ENCODE measurements at regions not wholly inside any gene's neighbourhood (a gene's known extent, or its start where the extent isn't known, plus 50 kb on each side); places are given as distances from the start of the nearest gene placed in this dataset.
A peak's percentile ranks its signal among the peaks of the same experiment; 100 is the strongest.
"Not testable (repeated sequence)": the region's sequence is repeated elsewhere in the genome, so short reads cannot be mapped to it uniquely, and the experiment has no call there.

DNA sequence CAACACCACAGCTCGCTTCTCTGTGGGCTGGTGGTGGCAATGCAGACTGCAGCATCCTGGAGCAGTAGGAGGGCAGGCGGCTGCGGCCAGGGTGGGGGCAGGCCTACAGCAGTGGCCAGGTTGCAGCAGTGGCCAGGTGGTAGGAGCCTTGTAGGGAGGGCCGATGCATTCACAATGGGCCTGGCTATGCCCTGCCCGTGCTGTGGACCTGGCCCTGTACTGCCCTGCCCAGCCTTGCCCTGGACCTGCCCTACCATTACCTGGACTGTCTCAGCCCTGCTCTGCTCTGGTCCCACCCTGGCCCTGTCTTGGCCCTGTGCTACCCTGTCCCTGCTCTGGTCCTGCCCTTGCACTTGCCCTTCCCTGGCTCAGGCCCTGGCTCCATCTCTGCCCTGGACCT lies 226.0 kb downstream of the LIPI start:
- H3K4me2 ChIP-seq (ENCODE audit: insufficient read depth, low read length); H3K4me3 ChIP-seq; ATAC-seq; H3K27ac ChIP-seq (ENCODE audit: extremely low read depth, low read depth, low read length); H3K9ac ChIP-seq (ENCODE audit: insufficient read depth in 1 of 2, low read depth in 2 of 2, low read length in 2 of 2); in situ Hi-C loops (cut with MboI); CTCF ChIA-PET (ENCODE audit: low intra/inter-chr PET ratio); FAIRE-seq; H3K27me3 ChIP-seq (ENCODE audit: control insufficient read depth in 2 of 2, insufficient read depth in 2 of 2, low read length in 2 of 2); H3K9me1 ChIP-seq (ENCODE audit: control insufficient read depth, insufficient read depth, low read length); H2AFZ ChIP-seq (ENCODE audit: low read depth, low read length); BruUV-seq (replicated peaks); H3K36me3 ChIP-seq (ENCODE audit: control insufficient read depth, insufficient read depth, low read length); H3K9me3 ChIP-seq (replicated peaks; ENCODE audit: control insufficient read depth, insufficient read depth, low read depth, low read length); DNase-seq (ENCODE audit: extremely low read depth in 1 of 4, low spot score in 3 of 4); POLR2A ChIA-PET; H3K79me2 ChIP-seq (ENCODE audit: control insufficient read depth, insufficient read depth, low read length); H4K20me1 ChIP-seq (replicated peaks; ENCODE audit: control insufficient read depth, insufficient read depth, low read length): not testable (repeated sequence)
- WGBS (ENCODE audit: insufficient coverage, low coverage, missing lambda C conversion rate) = 8% methylated on average over 2 of the region's 5 CpGs
- intact Hi-C loops (cut with micrococcal nuclease) = loop anchor here (5.0 kb wide), 1 partner anchor 162 kb away; no protein-coding TSS in a partner anchor
- H3K4me1 ChIP-seq (replicated peaks in 1 of 2; ENCODE audit: control insufficient read depth in 2 of 2, insufficient read depth in 2 of 2, low read length in 2 of 2) = peaks cover 0 to 11% of the 10 kb centered on the region in 2 experiments; a peak in 2 of 5 replicates

DNA sequence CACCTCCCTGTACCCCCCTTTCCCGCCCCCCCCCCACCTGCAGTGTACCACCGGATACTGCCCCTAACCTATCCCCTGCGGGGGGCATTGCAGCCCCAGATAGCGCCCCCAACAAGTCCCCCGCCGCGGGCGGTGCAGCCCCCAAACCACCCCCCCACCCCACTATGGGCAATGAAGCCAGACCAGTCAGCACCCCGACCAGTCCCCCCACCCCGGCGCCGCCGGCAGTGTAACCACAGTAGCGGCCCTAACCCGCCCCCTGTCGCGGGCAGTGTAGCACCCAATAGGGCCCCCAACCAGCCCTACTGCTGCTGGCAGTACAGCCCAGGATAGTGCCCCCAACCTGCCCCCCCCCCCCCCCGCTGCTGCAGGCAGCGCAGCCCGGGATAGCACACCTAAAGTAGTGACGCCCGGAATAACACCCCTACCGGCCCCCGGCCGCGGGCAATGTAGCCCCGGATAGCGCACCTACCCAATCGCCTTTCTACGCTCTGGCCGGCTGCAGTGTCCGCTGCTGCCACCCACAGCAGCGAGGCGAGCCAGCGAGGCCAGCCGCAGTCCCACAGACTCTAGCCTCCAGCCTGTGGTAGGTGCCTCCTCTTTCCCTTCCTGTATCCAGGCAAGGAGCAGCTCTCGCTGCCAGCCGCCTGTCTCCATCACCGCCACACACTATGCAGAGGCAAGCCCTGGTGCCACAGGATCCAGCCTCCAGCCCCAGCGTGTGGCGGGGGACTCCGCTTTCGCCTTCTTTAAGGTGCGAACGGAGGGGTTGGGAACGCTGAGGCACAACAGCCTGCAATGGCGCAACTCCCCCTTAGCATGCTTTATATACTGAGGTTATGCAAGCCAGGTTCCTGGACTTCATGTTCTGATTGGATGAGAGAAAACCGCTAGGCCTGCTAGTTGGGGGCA lies 229.3 kb downstream of the LIPI start:
- intact Hi-C loops (cut with micrococcal nuclease) = loop anchor here (5.0 kb wide), 1 partner anchor 159 kb away; no protein-coding TSS in a partner anchor
- POLR2A ChIA-PET = not testable (repeated sequence)

More for the DNA sequence above, 229.3 kb downstream of the LIPI start:
- H3K4me2 ChIP-seq (ENCODE audit: insufficient read depth, low read length); ATAC-seq; H3K27me3 ChIP-seq (ENCODE audit: control insufficient read depth in 2 of 2, insufficient read depth in 2 of 2, low read length in 2 of 2); H3K4me3 ChIP-seq; H3K9me3 ChIP-seq (replicated peaks; ENCODE audit: control insufficient read depth, insufficient read depth, low read depth, low read length); H4K20me1 ChIP-seq (replicated peaks; ENCODE audit: control insufficient read depth, insufficient read depth, low read length); H3K9ac ChIP-seq (ENCODE audit: insufficient read depth in 1 of 2, low read depth in 2 of 2, low read length in 2 of 2); H3K9me1 ChIP-seq (ENCODE audit: control insufficient read depth, insufficient read depth, low read length); DNase-seq (ENCODE audit: extremely low read depth in 1 of 4, low spot score in 3 of 4); H3K79me2 ChIP-seq (ENCODE audit: control insufficient read depth, insufficient read depth, low read length); FAIRE-seq; in situ Hi-C loops (cut with MboI); H3K36me3 ChIP-seq (ENCODE audit: control insufficient read depth, insufficient read depth, low read length); H2AFZ ChIP-seq (ENCODE audit: low read depth, low read length); BruUV-seq (replicated peaks); H3K27ac ChIP-seq (ENCODE audit: extremely low read depth, low read depth, low read length): not testable (repeated sequence)
- peaks cover 0 to 15% of the 10 kb centered on the region in 2 experiments; a peak in 3 of 5 replicates for H3K4me1 ChIP-seq (replicated peaks in 1 of 2; ENCODE audit: control insufficient read depth in 2 of 2, insufficient read depth in 2 of 2, low read length in 2 of 2)
- WGBS (ENCODE audit: insufficient coverage, low coverage, missing lambda C conversion rate) = 33% methylated on average over 24 of the region's 48 CpGs
- CTCF ChIA-PET (ENCODE audit: low intra/inter-chr PET ratio) = interaction anchor here (0.6 kb wide), 1 partner anchor 510 kb away, joined by 3 read pairs; no protein-coding TSS in a partner anchor
- peak; percentile 63 for TF ChIP-seq CEBPB (tag; IDR thresholded peaks at IDR 0.05)
